Suprapubic skin (tissue), 4 donors: ENCODE measurements at regions not wholly inside any gene's neighbourhood (a gene's known extent, or its start where the extent isn't known, plus 50 kb on each side); places are given as distances from the start of the nearest gene placed in this dataset.

Experiments used
- CTCF ChIP-seq, 2 donors: fragments of 200-600 bp in 1 of 2; fragments of 450-650 bp in 1 of 2; sonication (generic) in 1 of 2; IDR thresholded peaks; one replicate each; pipeline ENCODE4 v1.5.1; 2016 to 2019; ENCODE audit warnings: antibody characterized with exemption in 2 of 2, mild to moderate bottlenecking in 1 of 2, moderate library complexity in 1 of 2
- EP300 ChIP-seq: sonication (generic); formaldehyde crosslinking; IDR thresholded peaks from one replicate; pipeline ENCODE4 v1.6.1; 2017; ENCODE audit warnings: antibody characterized with exemption
- POLR2A ChIP-seq, 2 donors: fragments of 450-650 bp; IDR thresholded peaks; one replicate each; pipeline ENCODE4 v1.6.1; 2017; ENCODE audit warnings: antibody characterized with exemption in 2 of 2, mild to moderate bottlenecking in 2 of 2, moderate library complexity in 2 of 2
- POLR2AphosphoS5 ChIP-seq, 3 donors: sonication (generic); formaldehyde crosslinking; IDR thresholded peaks; one replicate each; pipeline ENCODE4 v1.6.1; 2017; ENCODE audit warnings: antibody characterized with exemption in 3 of 3

GRCh38 chr11:83389975-83390374 lies 103.8 kb upstream of the CCDC90B start:
- TF ChIP-seq CTCF (IDR thresholded peaks at IDR 0.05) (no peak), POLR2A (IDR thresholded peaks at IDR 0.05) (no peak), POLR2AphosphoS5 (IDR thresholded peaks at IDR 0.05) (no peak), EP300 (no peak)
